ENCODE measurements at regions not wholly inside any gene's neighbourhood (a gene's known extent, or its start where the extent isn't known, plus 50 kb on each side); places are given as distances from the start of the nearest gene placed in this dataset.

- TF ChIP-seq, protein P1, sequence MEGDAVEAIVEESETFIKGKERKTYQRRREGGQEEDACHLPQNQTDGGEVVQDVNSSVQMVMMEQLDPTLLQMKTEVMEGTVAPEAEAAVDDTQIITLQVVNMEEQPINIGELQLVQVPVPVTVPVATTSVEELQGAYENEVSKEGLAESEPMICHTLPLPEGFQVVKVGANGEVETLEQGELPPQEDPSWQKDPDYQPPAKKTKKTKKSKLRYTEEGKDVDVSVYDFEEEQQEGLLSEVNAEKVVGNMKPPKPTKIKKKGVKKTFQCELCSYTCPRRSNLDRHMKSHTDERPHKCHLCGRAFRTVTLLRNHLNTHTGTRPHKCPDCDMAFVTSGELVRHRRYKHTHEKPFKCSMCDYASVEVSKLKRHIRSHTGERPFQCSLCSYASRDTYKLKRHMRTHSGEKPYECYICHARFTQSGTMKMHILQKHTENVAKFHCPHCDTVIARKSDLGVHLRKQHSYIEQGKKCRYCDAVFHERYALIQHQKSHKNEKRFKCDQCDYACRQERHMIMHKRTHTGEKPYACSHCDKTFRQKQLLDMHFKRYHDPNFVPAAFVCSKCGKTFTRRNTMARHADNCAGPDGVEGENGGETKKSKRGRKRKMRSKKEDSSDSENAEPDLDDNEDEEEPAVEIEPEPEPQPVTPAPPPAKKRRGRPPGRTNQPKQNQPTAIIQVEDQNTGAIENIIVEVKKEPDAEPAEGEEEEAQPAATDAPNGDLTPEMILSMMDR (IDR thresholded peaks at IDR 0.05): no peak
- no peak for TF ChIP-seq POLR2A (IDR thresholded peaks at IDR 0.05)
- no peak for TF ChIP-seq POLR2AphosphoS5 (IDR thresholded peaks at IDR 0.05)
These were observed 471.5 kb downstream of the PIK3C3 start for GRCh38 chr18:42426496-42427015.
